GM23248 (cell line): ENCODE measurements at regions not wholly inside any gene's neighbourhood (a gene's known extent, or its start where the extent isn't known, plus 50 kb on each side); places are given as distances from the start of the nearest gene placed in this dataset.

ENCODE experiments used
- DNase-seq: peaks from one replicate; pipeline ENCODE4 v3.0.0-alpha.2; 2015
- H2AFZ ChIP-seq: fragments of 200-600 bp; sonication (generic); 2 replicates; pipeline ENCODE4 v1.6.1; 2016; ENCODE audit warnings: antibody characterized with exemption
- H3F3A ChIP-seq: fragments of 200-600 bp; sonication (generic); 2 replicates; pipeline ENCODE4 v1.6.1; 2016; ENCODE audit warnings: mild to moderate bottlenecking, antibody characterized with exemption, mixed run types; ENCODE audit not compliant: insufficient read depth
- H3K27ac ChIP-seq: fragments of 200-600 bp; sonication (generic); 2 replicates; pipeline ENCODE4 v1.5.1; 2016; ENCODE audit warnings: mild to moderate bottlenecking
- H3K27me3 ChIP-seq: fragments of 200-600 bp; sonication (generic); replicated peaks from 2 replicates; pipeline ENCODE4 v1.6.1; 2016; ENCODE audit warnings: mild to moderate bottlenecking; ENCODE audit not compliant: insufficient read depth
- H3K36me3 ChIP-seq: fragments of 200-600 bp; sonication (generic); 2 replicates; pipeline ENCODE4 v1.6.1; 2016; ENCODE audit warnings: low read depth, mild to moderate bottlenecking
- H3K4me1 ChIP-seq: fragments of 200-600 bp; sonication (generic); 2 replicates; pipeline ENCODE4 v1.6.1; 2016; ENCODE audit warnings: mild to moderate bottlenecking; ENCODE audit not compliant: insufficient read depth
- H3K4me2 ChIP-seq: fragments of 200-600 bp; sonication (generic); one replicate; pipeline ENCODE4 v1.6.1; 2016; ENCODE audit warnings: mild to moderate bottlenecking; ENCODE audit not compliant: unreplicated experiment
- H3K4me3 ChIP-seq: fragments of 200-600 bp; sonication (generic); 2 replicates; pipeline ENCODE4 v1.5.1; 2016; ENCODE audit warnings: mild to moderate bottlenecking
- H3K79me2 ChIP-seq: fragments of 200-600 bp; sonication (generic); 2 replicates; pipeline ENCODE4 v1.6.1; 2016; ENCODE audit warnings: mild to moderate bottlenecking; ENCODE audit not compliant: insufficient read depth
- H3K9ac ChIP-seq: fragments of 200-600 bp; sonication (generic); 2 replicates; pipeline ENCODE4 v1.6.1; 2016; ENCODE audit warnings: mild to moderate bottlenecking
- H3K9me2 ChIP-seq: fragments of 200-600 bp; sonication (generic); 2 replicates; pipeline ENCODE4 v1.6.1; 2016; ENCODE audit warnings: mixed run types, mild to moderate bottlenecking, moderate library complexity; ENCODE audit not compliant: insufficient read depth
- H3K9me3 ChIP-seq: fragments of 200-600 bp; sonication (generic); one replicate; pipeline ENCODE4 v1.6.1; 2017; ENCODE audit warnings: low read depth
- H4K20me1 ChIP-seq: fragments of 200-600 bp; sonication (generic); 2 replicates; pipeline ENCODE4 v1.6.0; 2016; ENCODE audit not compliant: insufficient read depth
- EZH2 ChIP-seq: fragments of 200-600 bp; sonication (generic); IDR thresholded peaks from 2 replicates; pipeline ENCODE4 v1.6.1; 2018; ENCODE audit warnings: antibody characterized with exemption, mild to moderate bottlenecking; ENCODE audit not compliant: insufficient read depth, poor library complexity, severe bottlenecking
- EZH2phosphoT487 ChIP-seq: fragments of 200-600 bp; sonication (generic); IDR thresholded peaks from 2 replicates; pipeline ENCODE4 v1.6.1; 2018; ENCODE audit warnings: antibody characterized with exemption, moderate library complexity, mild to moderate bottlenecking, low read depth; ENCODE audit not compliant: insufficient read depth
- WGBS, 2 experiments: methylation state at CpG; one replicate each; pipeline ENCODE4 v1.1.6; 2015 to 2017; ENCODE audit warnings: low lambda C conversion rate in 2 of 2, low coverage in 1 of 2; ENCODE audit errors: missing lambda C conversion rate in 2 of 2; 5-methylcytosine and 5-hydroxymethylcytosine counted together
- in situ Hi-C: fragments of 300-500 bp; cut with MboI; formaldehyde crosslinking; loops from 2 replicates; pipeline ENCODE4 v1.15.0; 2020

- no peak overlapping the region for H3K4me2 ChIP-seq
- H4K20me1 ChIP-seq, result no peaks in the 10 kb centered on the region
- H3F3A ChIP-seq, result no peaks in the 10 kb centered on the region
- 16 to 21% methylated on average over 5 of the region's 5 CpGs for WGBS, 2 experiments
- H3K79me2 ChIP-seq, result no peaks in the 10 kb centered on the region
- in situ Hi-C loops, result no loop called here
- H3K9me3 ChIP-seq, result no peaks in the 10 kb centered on the region
- no peaks in the 10 kb centered on the region; the same call in 1 of the 2 replicates for H3K9me2 ChIP-seq
- no peak overlapping the region for H3K9ac ChIP-seq
- TF ChIP-seq EZH2phosphoT487 (no peak), EZH2 (no peak)
- DNase-seq, result no peak
- no peak overlapping the region for H3K27ac ChIP-seq
- H2AFZ ChIP-seq, result no peak overlapping the region
- no peaks in the 10 kb centered on the region for H3K27me3 ChIP-seq
- no peaks in the 10 kb centered on the region for H3K4me1 ChIP-seq
- no peaks in the 10 kb centered on the region for H3K36me3 ChIP-seq
- no peak overlapping the region for H3K4me3 ChIP-seq
These were observed 1287.8 kb upstream of the CDH8 start for GRCh38 chr16:63323722-63324705.

- Histone ChIP-seq H3K79me2 (no peaks in the 10 kb centered on the region), H3K27ac (no peak overlapping the region), H2AFZ (no peak overlapping the region), H3K9me2 (no peaks in the 10 kb centered on the region; the same call in 1 of the 2 replicates), H3K9me3 (no peaks in the 10 kb centered on the region), H3K4me2 (no peak overlapping the region), H3K9ac (no peak overlapping the region), H3K4me1 (no peaks in the 10 kb centered on the region), H3K27me3 (no peaks in the 10 kb centered on the region), H3F3A (no peaks in the 10 kb centered on the region), H3K4me3 (no peak overlapping the region), H3K36me3 (no peaks in the 10 kb centered on the region), H4K20me1 (no peaks in the 10 kb centered on the region)
- peak; percentile 15 for DNase-seq
- TF ChIP-seq EZH2phosphoT487 (no peak), EZH2 (no peak)
- in situ Hi-C loops, result no loop called here
- WGBS, 2 experiments, result 48 to 53% methylated on average over 1 of the region's 1 CpG
These were observed 1286.8 kb upstream of the CDH8 start for GRCh38 chr16:63323055-63323454.

DNA sequence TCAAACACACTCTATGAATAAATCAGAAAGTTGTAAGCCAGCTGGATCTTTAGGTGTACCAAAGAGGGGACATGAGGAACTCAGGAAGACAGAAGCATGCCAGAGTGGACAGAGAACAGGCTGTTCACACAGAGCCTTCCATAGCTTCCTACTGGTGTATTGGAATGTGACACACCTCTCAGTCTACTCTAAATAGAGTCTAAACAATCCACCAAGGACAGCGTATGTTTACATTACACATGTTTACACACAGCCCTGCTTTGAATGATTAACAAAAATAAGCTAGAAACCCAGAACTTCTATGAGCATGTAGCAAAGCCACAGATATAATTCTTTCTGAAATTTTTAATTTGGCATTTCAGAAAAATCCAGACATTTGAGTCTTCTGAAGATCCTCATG lies 1279.0 kb upstream of the CDH8 start:
- no peak overlapping the region for H3K27ac ChIP-seq
- H3K27me3 ChIP-seq, result no peaks in the 10 kb centered on the region
- H3K4me3 ChIP-seq, result no peak overlapping the region
- H3K9me3 ChIP-seq, result no peaks in the 10 kb centered on the region
- H3K36me3 ChIP-seq, result no peaks in the 10 kb centered on the region
- no peak for DNase-seq
- H3K4me1 ChIP-seq, result no peaks in the 10 kb centered on the region
- H3K9ac ChIP-seq, result no peak overlapping the region
- H3K79me2 ChIP-seq, result no peaks in the 10 kb centered on the region
- no peaks in the 10 kb centered on the region for H4K20me1 ChIP-seq
- in situ Hi-C loops, result no loop called here
- H3F3A ChIP-seq, result no peaks in the 10 kb centered on the region
- no peaks in the 10 kb centered on the region for H3K9me2 ChIP-seq
- TF ChIP-seq EZH2phosphoT487 (no peak), EZH2 (no peak)
- WGBS, 2 experiments, result 42 to 73% methylated on average over 1 of the region's 1 CpG
- H2AFZ ChIP-seq, result no peak overlapping the region
- H3K4me2 ChIP-seq, result no peak overlapping the region

GRCh38 chr16:63312346-63312745 lies 1276.1 kb upstream of the CDH8 start:
- no peaks in the 10 kb centered on the region for H3K9me3 ChIP-seq
- WGBS, 2 experiments, result 0 to 6% methylated on average over 1 of the region's 1 CpG
- no peaks in the 10 kb centered on the region for H3K27me3 ChIP-seq
- TF ChIP-seq EZH2phosphoT487, result no peak
- TF ChIP-seq EZH2, result no peak
- no peak overlapping the region for H2AFZ ChIP-seq
- H3K4me3 ChIP-seq, result no peak overlapping the region
- no peaks in the 10 kb centered on the region for H3F3A ChIP-seq
- H3K9me2 ChIP-seq, result no peaks in the 10 kb centered on the region
- no peaks in the 10 kb centered on the region for H3K79me2 ChIP-seq
- no peak overlapping the region for H3K9ac ChIP-seq
- H3K4me2 ChIP-seq, result no peak overlapping the region
- H3K27ac ChIP-seq, result no peak overlapping the region
- DNase-seq, result no peak
- H3K36me3 ChIP-seq, result no peaks in the 10 kb centered on the region
- H4K20me1 ChIP-seq, result no peaks in the 10 kb centered on the region
- H3K4me1 ChIP-seq, result no peaks in the 10 kb centered on the region
- in situ Hi-C loops, result no loop called here
